KMS-11 (cell line): ENCODE measurements at regions not wholly inside any gene's neighbourhood (a gene's known extent, or its start where the extent isn't known, plus 50 kb on each side); places are given as distances from the start of the nearest gene placed in this dataset.

Source experiments
- H2AFZ ChIP-seq: fragments of 200-600 bp; sonication (generic); 2 replicates; pipeline ENCODE4 v1.6.1; 2016; ENCODE audit warnings: antibody characterized with exemption, mixed run types, low read depth
- H3K27ac ChIP-seq: fragments of 200-600 bp; sonication (generic); 2 replicates; pipeline ENCODE4 v1.6.1; 2016; ENCODE audit warnings: mild to moderate bottlenecking, mixed run types
- H3K27me3 ChIP-seq: fragments of 200-600 bp; sonication (generic); 2 replicates; pipeline ENCODE4 v1.6.1; 2017; ENCODE audit warnings: mild to moderate bottlenecking, low read depth, mixed run types, moderate library complexity; ENCODE audit not compliant: insufficient read depth
- H3K36me3 ChIP-seq: fragments of 200-600 bp; sonication (generic); 2 replicates; pipeline ENCODE4 v1.6.1; 2017; ENCODE audit warnings: mild to moderate bottlenecking, mixed run types; ENCODE audit not compliant: insufficient read depth
- H3K4me1 ChIP-seq: fragments of 200-600 bp; sonication (generic); 2 replicates; pipeline ENCODE4 v1.6.1; 2016; ENCODE audit warnings: mild to moderate bottlenecking, low read depth, mixed run types; ENCODE audit not compliant: poor library complexity, severe bottlenecking
- H3K4me2 ChIP-seq: fragments of 200-600 bp; sonication (generic); 2 replicates; pipeline ENCODE4 v1.7.0; 2016; ENCODE audit warnings: mild to moderate bottlenecking, mixed run types
- H3K4me3 ChIP-seq: fragments of 200-600 bp; sonication (generic); IDR thresholded peaks from 2 replicates; pipeline ENCODE4 v1.6.1; 2017; ENCODE audit warnings: low read depth, low read length, mixed read lengths; ENCODE audit not compliant: insufficient read depth
- H3K79me2 ChIP-seq: fragments of 200-600 bp; sonication (generic); 2 replicates; pipeline ENCODE4 v1.6.1; 2016; ENCODE audit warnings: low read depth, mixed run types; ENCODE audit not compliant: insufficient read depth
- H3K9ac ChIP-seq: fragments of 200-600 bp; sonication (generic); 2 replicates; pipeline ENCODE4 v1.6.1; 2016; ENCODE audit warnings: mild to moderate bottlenecking, mixed run types
- H4K20me1 ChIP-seq: fragments of 200-600 bp; sonication (generic); 2 replicates; pipeline ENCODE4 v1.6.1; 2016; ENCODE audit warnings: mild to moderate bottlenecking, mixed run types; ENCODE audit not compliant: insufficient read depth
- CTCF ChIP-seq: fragments of 200-600 bp; sonication (generic); conservative IDR thresholded peaks from 2 replicates; pipeline ENCODE4 v1.6.1; 2017; ENCODE audit warnings: low read depth, mild to moderate bottlenecking, antibody characterized with exemption, low read length, moderate library complexity, mixed read lengths

GRCh38 chr1:25042331-25043227 lies 112.5 kb upstream of the RUNX3 start:
- no peaks in the 10 kb centered on the region for H3K36me3 ChIP-seq
- H3K27me3 ChIP-seq: no peaks in the 10 kb centered on the region
- H3K79me2 ChIP-seq: no peaks in the 10 kb centered on the region
- no peak overlapping the region for H3K4me2 ChIP-seq
- no peak overlapping the region for H3K27ac ChIP-seq
- H4K20me1 ChIP-seq: no peaks in the 10 kb centered on the region
- H3K4me1 ChIP-seq: peaks cover 5% of the 10 kb centered on the region
- H3K4me3 ChIP-seq: no peak overlapping the region
- no peak overlapping the region for H2AFZ ChIP-seq
- H3K9ac ChIP-seq: no peak overlapping the region
- TF ChIP-seq CTCF: no peak

- Histone ChIP-seq H3K4me2 (no peak overlapping the region), H3K4me3 (no peak overlapping the region), H3K79me2 (no peaks in the 10 kb centered on the region), H3K27me3 (no peaks in the 10 kb centered on the region), H3K36me3 (no peaks in the 10 kb centered on the region), H3K27ac (no peak overlapping the region), H3K9ac (no peak overlapping the region), H4K20me1 (no peaks in the 10 kb centered on the region), H3K4me1 (peaks cover 11% of the 10 kb centered on the region), H2AFZ (no peak overlapping the region)
- no peak for TF ChIP-seq CTCF
These were observed 111.8 kb upstream of the RUNX3 start for GRCh38 chr1:25041916-25042315.

GRCh38 chr1:25040122-25040685 lies 110.1 kb upstream of the RUNX3 start:
- no peak for TF ChIP-seq CTCF
- Histone ChIP-seq H3K36me3 (no peaks in the 10 kb centered on the region), H3K4me2 (0 out of 2 replicates have a peak overlapping the region, but pooled peaks have one; percentile 5), H3K9ac (no peak overlapping the region), H3K4me3 (no peak overlapping the region), H2AFZ (no peak overlapping the region), H3K27ac (no peak overlapping the region), H3K27me3 (no peaks in the 10 kb centered on the region), H3K79me2 (no peaks in the 10 kb centered on the region), H3K4me1 (peaks cover 13% of the 10 kb centered on the region), H4K20me1 (no peaks in the 10 kb centered on the region)

- Histone ChIP-seq H3K4me1 (peaks cover 13% of the 10 kb centered on the region), H3K9ac (no peak overlapping the region), H3K27me3 (no peaks in the 10 kb centered on the region), H3K27ac (no peak overlapping the region), H3K36me3 (no peaks in the 10 kb centered on the region), H3K4me2 (no peak overlapping the region), H2AFZ (no peak overlapping the region), H4K20me1 (no peaks in the 10 kb centered on the region), H3K4me3 (no peak overlapping the region), H3K79me2 (no peaks in the 10 kb centered on the region)
- no peak for TF ChIP-seq CTCF
These were observed 109.2 kb upstream of the RUNX3 start for GRCh38 chr1:25039229-25039628.
